HepG2 (cell line): ENCODE measurements at regions not wholly inside any gene's neighbourhood (a gene's known extent, or its start where the extent isn't known, plus 50 kb on each side); places are given as distances from the start of the nearest gene placed in this dataset.
A peak's percentile ranks its signal among the peaks of the same experiment; 100 is the strongest.

ENCODE experiments used
- CEBPB ChIP-seq: IDR thresholded peaks from 2 replicates; pipeline ENCODE4 v1.6.1; 2011; ENCODE audit warnings: low read depth, low read length, improper control_type of control experiment, borderline replicate concordance
- ELF1 ChIP-seq: sonication (generic); formaldehyde crosslinking; IDR thresholded peaks from 2 replicates; pipeline ENCODE4 v1.4.0; 2020; ENCODE audit warnings: missing genetic modification reagents
- HCFC1 ChIP-seq: fragments of 150-350 bp; IDR thresholded peaks from 2 replicates; pipeline ENCODE4 v1.6.1; 2014; ENCODE audit warnings: low read depth, low read length
- HIVEP1 ChIP-seq: sonication (generic); formaldehyde crosslinking; IDR thresholded peaks from 2 replicates; pipeline ENCODE4 v1.4.0; 2020; ENCODE audit warnings: mild to moderate bottlenecking, missing genetic modification reagents
- JUNB ChIP-seq: sonication (generic); formaldehyde crosslinking; IDR thresholded peaks from 2 replicates; pipeline ENCODE4 v1.8.0; 2022; ENCODE audit warnings: missing genetic modification reagents, mild to moderate bottlenecking, borderline replicate concordance
- KAT7 ChIP-seq: IDR thresholded peaks from 2 replicates; pipeline ENCODE4 v1.6.1; 2018; ENCODE audit warnings: borderline replicate concordance, missing compliant biosample characterization
- MED1 ChIP-seq: sonication (generic); formaldehyde crosslinking; IDR thresholded peaks from 2 replicates; pipeline ENCODE4 v1.4.0; 2020; ENCODE audit warnings: missing genetic modification reagents
- MTA1 ChIP-seq: sonication (generic); formaldehyde crosslinking; IDR thresholded peaks from 2 replicates; pipeline ENCODE4 v1.4.0; 2020; ENCODE audit warnings: missing genetic modification reagents, mild to moderate bottlenecking, borderline replicate concordance
- NFYC ChIP-seq: IDR thresholded peaks from 2 replicates; pipeline ENCODE4 v1.6.1; 2016; ENCODE audit warnings: missing genetic modification reagents, missing compliant biosample characterization
- POGZ ChIP-seq: sonication (generic); formaldehyde crosslinking; IDR thresholded peaks from 2 replicates; pipeline ENCODE4 v1.4.0; 2020; ENCODE audit warnings: mild to moderate bottlenecking, missing genetic modification reagents
- RBAK ChIP-seq: sonication (generic); formaldehyde crosslinking; IDR thresholded peaks from 2 replicates; pipeline ENCODE4 v1.5.1; 2020; ENCODE audit warnings: mild to moderate bottlenecking, missing genetic modification reagents
- TBX2 ChIP-seq: sonication (generic); formaldehyde crosslinking; IDR thresholded peaks from 2 replicates; pipeline ENCODE4 v1.5.0; 2020; ENCODE audit warnings: missing genetic modification reagents, mild to moderate bottlenecking, borderline replicate concordance
- ZNF496 ChIP-seq: sonication (generic); formaldehyde crosslinking; IDR thresholded peaks from 2 replicates; pipeline ENCODE4 v1.8.1; 2023; ENCODE audit warnings: mild to moderate bottlenecking, moderate library complexity, missing genetic modification reagents; ENCODE audit not compliant: insufficient replicate concordance
- ZNF713 ChIP-seq: sonication (generic); formaldehyde crosslinking; IDR thresholded peaks from 2 replicates; pipeline ENCODE4 v1.4.0; 2020; ENCODE audit warnings: mild to moderate bottlenecking, missing genetic modification reagents
- ZNF773 ChIP-seq: sonication (generic); formaldehyde crosslinking; IDR thresholded peaks from 2 replicates; pipeline ENCODE4 v1.4.0; 2020; ENCODE audit warnings: missing genetic modification reagents, borderline replicate concordance
- TF ChIP-seq, protein P1 (sequence below): sonication (generic); formaldehyde crosslinking; IDR thresholded peaks from 2 replicates; pipeline ENCODE4 v1.5.0; 2020; ENCODE audit warnings: mild to moderate bottlenecking, missing genetic modification reagents
- TF ChIP-seq, protein P2 (sequence below): sonication (generic); formaldehyde crosslinking; IDR thresholded peaks from 2 replicates; pipeline ENCODE4 v1.5.1; 2020; ENCODE audit warnings: missing genetic modification reagents, mild to moderate bottlenecking, borderline replicate concordance
- TF ChIP-seq, protein P3 (sequence below): sonication (generic); formaldehyde crosslinking; IDR thresholded peaks from 2 replicates; pipeline ENCODE4 v1.8.0; 2022; ENCODE audit warnings: missing genetic modification reagents, low read depth, mild to moderate bottlenecking, borderline replicate concordance
- TF ChIP-seq, protein P4 (sequence below): fragments of 450-650 bp; IDR thresholded peaks from 2 replicates; pipeline ENCODE4 v1.6.1; 2016
- TF ChIP-seq, protein P5 (sequence below), 2 experiments: sonication (generic) in 1 of 2; formaldehyde crosslinking in 1 of 2; IDR thresholded peaks; 2 replicates each; pipeline versions ENCODE4 v1.5.1 to v1.6.1; 2011 to 2020; ENCODE audit warnings: borderline replicate concordance in 1 of 2, low read depth in 1 of 2, low read length in 1 of 2, mild to moderate bottlenecking in 1 of 2, missing genetic modification reagents in 1 of 2, moderate library complexity in 1 of 2
- TF ChIP-seq, protein P6 (sequence below): sonication (generic); formaldehyde crosslinking; IDR thresholded peaks from 2 replicates; pipeline ENCODE4 v1.8.0; 2022; ENCODE audit warnings: missing genetic modification reagents, mild to moderate bottlenecking, borderline replicate concordance

DNA sequence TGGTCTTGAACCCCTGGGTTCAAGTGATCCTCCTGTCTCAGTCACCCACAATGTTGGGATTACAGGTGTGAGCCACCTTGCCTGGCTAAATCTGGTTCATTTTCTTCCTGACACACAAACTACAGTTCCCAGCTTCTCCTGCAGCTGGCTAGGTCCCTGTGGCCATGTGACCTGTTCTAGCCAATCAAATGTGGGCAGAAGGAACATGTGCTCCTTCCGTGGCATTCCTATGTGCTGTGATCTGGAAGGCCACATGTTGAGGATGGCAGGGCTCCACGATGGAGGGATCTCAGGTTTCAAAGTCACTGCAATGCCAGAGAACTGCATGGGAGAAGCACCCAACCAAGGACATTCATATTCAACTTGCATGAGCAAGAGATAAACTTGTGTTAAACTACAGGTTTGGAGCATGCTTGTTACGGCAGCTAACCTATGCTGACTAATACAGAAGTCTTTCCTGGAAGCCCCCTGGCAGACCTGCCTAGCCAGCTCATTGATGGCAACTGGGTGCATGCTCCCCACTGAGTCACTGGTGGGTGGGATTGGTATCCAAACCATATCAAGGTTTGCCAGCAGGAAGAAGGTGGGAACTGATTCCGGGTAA is 86.0 kb downstream of the RPS6KA4 start (continued):
- TF ChIP-seq, protein P1, sequence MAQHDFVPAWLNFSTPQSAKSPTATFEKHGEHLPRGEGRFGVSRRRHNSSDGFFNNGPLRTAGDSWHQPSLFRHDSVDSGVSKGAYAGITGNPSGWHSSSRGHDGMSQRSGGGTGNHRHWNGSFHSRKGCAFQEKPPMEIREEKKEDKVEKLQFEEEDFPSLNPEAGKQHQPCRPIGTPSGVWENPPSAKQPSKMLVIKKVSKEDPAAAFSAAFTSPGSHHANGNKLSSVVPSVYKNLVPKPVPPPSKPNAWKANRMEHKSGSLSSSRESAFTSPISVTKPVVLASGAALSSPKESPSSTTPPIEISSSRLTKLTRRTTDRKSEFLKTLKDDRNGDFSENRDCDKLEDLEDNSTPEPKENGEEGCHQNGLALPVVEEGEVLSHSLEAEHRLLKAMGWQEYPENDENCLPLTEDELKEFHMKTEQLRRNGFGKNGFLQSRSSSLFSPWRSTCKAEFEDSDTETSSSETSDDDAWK (CRISPR knock-in tag) = no peak
- TF ChIP-seq JUNB (CRISPR knock-in tag) (no peak), TBX2 (CRISPR knock-in tag) (no peak), CEBPB (no peak), ZNF496 (CRISPR knock-in tag) (no peak), HCFC1 (no peak), ELF1 (CRISPR knock-in tag) (no peak), NFYC (CRISPR knock-in tag) (peak; percentile 67), ZNF773 (CRISPR knock-in tag) (no peak), MTA1 (no peak), KAT7 (CRISPR knock-in tag) (no peak), POGZ (CRISPR knock-in tag) (no peak), ZNF713 (CRISPR knock-in tag) (no peak), HIVEP1 (CRISPR knock-in tag) (no peak), RBAK (CRISPR knock-in tag) (0 out of 2 replicates have a peak, but pooled peaks have one; percentile 54), MED1 (CRISPR knock-in tag) (no peak)
- TF ChIP-seq, protein P2, sequence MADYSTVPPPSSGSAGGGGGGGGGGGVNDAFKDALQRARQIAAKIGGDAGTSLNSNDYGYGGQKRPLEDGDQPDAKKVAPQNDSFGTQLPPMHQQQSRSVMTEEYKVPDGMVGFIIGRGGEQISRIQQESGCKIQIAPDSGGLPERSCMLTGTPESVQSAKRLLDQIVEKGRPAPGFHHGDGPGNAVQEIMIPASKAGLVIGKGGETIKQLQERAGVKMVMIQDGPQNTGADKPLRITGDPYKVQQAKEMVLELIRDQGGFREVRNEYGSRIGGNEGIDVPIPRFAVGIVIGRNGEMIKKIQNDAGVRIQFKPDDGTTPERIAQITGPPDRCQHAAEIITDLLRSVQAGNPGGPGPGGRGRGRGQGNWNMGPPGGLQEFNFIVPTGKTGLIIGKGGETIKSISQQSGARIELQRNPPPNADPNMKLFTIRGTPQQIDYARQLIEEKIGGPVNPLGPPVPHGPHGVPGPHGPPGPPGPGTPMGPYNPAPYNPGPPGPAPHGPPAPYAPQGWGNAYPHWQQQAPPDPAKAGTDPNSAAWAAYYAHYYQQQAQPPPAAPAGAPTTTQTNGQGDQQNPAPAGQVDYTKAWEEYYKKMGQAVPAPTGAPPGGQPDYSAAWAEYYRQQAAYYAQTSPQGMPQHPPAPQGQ (CRISPR knock-in tag) = no peak
- TF ChIP-seq, protein P3, sequence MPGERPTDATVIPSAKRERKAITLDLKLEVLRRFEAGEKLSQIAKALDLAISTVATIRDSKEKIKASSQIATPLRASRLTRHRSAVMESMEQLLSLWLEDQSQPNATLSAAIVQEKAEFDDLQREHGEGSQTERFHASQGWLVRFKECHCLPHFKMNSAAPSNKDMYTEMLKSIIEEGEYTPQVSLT (CRISPR knock-in tag) = no peak
- TF ChIP-seq, protein P4, sequence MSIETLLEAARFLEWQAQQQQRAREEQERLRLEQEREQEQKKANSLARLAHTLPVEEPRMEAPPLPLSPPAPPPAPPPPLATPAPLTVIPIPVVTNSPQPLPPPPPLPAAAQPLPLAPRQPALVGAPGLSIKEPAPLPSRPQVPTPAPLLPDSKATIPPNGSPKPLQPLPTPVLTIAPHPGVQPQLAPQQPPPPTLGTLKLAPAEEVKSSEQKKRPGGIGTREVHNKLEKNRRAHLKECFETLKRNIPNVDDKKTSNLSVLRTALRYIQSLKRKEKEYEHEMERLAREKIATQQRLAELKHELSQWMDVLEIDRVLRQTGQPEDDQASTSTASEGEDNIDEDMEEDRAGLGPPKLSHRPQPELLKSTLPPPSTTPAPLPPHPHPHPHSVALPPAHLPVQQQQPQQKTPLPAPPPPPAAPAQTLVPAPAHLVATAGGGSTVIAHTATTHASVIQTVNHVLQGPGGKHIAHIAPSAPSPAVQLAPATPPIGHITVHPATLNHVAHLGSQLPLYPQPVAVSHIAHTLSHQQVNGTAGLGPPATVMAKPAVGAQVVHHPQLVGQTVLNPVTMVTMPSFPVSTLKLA = peak; percentile 84
- TF ChIP-seq, protein P5, sequence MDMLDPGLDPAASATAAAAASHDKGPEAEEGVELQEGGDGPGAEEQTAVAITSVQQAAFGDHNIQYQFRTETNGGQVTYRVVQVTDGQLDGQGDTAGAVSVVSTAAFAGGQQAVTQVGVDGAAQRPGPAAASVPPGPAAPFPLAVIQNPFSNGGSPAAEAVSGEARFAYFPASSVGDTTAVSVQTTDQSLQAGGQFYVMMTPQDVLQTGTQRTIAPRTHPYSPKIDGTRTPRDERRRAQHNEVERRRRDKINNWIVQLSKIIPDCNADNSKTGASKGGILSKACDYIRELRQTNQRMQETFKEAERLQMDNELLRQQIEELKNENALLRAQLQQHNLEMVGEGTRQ (IDR thresholded peaks at IDR 0.05; ENCODE audit: low read depth, low read length) = peak; percentile 56
- TF ChIP-seq, protein P5 (CRISPR knock-in tag; IDR thresholded peaks at IDR 0.05; ENCODE audit: borderline replicate concordance) = no peak; the same call in 1 of the 2 replicates
- TF ChIP-seq, protein P6, sequence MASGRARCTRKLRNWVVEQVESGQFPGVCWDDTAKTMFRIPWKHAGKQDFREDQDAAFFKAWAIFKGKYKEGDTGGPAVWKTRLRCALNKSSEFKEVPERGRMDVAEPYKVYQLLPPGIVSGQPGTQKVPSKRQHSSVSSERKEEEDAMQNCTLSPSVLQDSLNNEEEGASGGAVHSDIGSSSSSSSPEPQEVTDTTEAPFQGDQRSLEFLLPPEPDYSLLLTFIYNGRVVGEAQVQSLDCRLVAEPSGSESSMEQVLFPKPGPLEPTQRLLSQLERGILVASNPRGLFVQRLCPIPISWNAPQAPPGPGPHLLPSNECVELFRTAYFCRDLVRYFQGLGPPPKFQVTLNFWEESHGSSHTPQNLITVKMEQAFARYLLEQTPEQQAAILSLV (CRISPR knock-in tag) = no peak
